ENCODE measurements at regions not wholly inside any gene's neighbourhood (a gene's known extent, or its start where the extent isn't known, plus 50 kb on each side); places are given as distances from the start of the nearest gene placed in this dataset.

GRCh38 chr3:193776626-193777358 lies 183.8 kb downstream of the OPA1 start:
- TF ChIP-seq, protein P1, sequence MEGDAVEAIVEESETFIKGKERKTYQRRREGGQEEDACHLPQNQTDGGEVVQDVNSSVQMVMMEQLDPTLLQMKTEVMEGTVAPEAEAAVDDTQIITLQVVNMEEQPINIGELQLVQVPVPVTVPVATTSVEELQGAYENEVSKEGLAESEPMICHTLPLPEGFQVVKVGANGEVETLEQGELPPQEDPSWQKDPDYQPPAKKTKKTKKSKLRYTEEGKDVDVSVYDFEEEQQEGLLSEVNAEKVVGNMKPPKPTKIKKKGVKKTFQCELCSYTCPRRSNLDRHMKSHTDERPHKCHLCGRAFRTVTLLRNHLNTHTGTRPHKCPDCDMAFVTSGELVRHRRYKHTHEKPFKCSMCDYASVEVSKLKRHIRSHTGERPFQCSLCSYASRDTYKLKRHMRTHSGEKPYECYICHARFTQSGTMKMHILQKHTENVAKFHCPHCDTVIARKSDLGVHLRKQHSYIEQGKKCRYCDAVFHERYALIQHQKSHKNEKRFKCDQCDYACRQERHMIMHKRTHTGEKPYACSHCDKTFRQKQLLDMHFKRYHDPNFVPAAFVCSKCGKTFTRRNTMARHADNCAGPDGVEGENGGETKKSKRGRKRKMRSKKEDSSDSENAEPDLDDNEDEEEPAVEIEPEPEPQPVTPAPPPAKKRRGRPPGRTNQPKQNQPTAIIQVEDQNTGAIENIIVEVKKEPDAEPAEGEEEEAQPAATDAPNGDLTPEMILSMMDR (IDR thresholded peaks at IDR 0.05; ENCODE audit: low read depth, low read length, missing input control), result no peak
- no peak for TF ChIP-seq YY1 (IDR thresholded peaks at IDR 0.05)
- TF ChIP-seq GABPA (IDR thresholded peaks at IDR 0.05 in 1 of 2, conservative IDR thresholded peaks at IDR 0.05 in 1 of 2), result no peak
- no peak for TF ChIP-seq FOXA1 (IDR thresholded peaks at IDR 0.05)
- TF ChIP-seq, protein P2, sequence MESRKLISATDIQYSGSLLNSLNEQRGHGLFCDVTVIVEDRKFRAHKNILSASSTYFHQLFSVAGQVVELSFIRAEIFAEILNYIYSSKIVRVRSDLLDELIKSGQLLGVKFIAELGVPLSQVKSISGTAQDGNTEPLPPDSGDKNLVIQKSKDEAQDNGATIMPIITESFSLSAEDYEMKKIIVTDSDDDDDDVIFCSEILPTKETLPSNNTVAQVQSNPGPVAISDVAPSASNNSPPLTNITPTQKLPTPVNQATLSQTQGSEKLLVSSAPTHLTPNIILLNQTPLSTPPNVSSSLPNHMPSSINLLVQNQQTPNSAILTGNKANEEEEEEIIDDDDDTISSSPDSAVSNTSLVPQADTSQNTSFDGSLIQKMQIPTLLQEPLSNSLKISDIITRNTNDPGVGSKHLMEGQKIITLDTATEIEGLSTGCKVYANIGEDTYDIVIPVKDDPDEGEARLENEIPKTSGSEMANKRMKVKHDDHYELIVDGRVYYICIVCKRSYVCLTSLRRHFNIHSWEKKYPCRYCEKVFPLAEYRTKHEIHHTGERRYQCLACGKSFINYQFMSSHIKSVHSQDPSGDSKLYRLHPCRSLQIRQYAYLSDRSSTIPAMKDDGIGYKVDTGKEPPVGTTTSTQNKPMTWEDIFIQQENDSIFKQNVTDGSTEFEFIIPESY (IDR thresholded peaks at IDR 0.05), result no peak
- TF ChIP-seq EGR1 (IDR thresholded peaks at IDR 0.05; ENCODE audit: low read depth in 2 of 2), result no peak
- TF ChIP-seq REST (IDR thresholded peaks at IDR 0.05), result no peak
- TF ChIP-seq, protein P3, sequence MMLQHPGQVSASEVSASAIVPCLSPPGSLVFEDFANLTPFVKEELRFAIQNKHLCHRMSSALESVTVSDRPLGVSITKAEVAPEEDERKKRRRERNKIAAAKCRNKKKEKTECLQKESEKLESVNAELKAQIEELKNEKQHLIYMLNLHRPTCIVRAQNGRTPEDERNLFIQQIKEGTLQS (IDR thresholded peaks at IDR 0.05), result no peak
- TF ChIP-seq SP1 (IDR thresholded peaks at IDR 0.05), result no peak

All from liver (tissue), 3 donors.